ENCODE measurements at regions not wholly inside any gene's neighbourhood (a gene's known extent, or its start where the extent isn't known, plus 50 kb on each side); places are given as distances from the start of the nearest gene placed in this dataset.

DNA sequence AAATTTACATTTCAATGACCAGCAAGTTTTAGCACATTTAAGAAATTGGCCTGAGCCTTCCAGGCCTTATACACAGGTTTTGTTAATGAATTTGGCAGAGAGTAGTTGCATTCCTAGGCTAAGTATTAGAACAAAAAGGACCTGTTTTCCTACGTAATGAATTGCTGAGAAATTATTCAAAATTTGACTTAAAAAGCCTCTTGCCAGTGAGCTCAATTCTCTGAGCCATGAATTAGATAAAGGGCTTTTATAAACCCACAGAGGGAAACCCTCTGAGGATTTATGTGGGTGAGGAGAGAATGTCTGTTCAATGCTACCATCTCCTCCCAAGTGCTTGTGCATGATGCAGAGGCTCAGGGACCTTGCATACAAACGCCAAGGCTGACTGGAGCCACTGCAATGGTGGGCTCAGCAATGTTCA lies 94.5 kb upstream of the PELI2 start:
- DNase-seq (ENCODE audit: low read depth): no peak
- TF ChIP-seq, protein P1, sequence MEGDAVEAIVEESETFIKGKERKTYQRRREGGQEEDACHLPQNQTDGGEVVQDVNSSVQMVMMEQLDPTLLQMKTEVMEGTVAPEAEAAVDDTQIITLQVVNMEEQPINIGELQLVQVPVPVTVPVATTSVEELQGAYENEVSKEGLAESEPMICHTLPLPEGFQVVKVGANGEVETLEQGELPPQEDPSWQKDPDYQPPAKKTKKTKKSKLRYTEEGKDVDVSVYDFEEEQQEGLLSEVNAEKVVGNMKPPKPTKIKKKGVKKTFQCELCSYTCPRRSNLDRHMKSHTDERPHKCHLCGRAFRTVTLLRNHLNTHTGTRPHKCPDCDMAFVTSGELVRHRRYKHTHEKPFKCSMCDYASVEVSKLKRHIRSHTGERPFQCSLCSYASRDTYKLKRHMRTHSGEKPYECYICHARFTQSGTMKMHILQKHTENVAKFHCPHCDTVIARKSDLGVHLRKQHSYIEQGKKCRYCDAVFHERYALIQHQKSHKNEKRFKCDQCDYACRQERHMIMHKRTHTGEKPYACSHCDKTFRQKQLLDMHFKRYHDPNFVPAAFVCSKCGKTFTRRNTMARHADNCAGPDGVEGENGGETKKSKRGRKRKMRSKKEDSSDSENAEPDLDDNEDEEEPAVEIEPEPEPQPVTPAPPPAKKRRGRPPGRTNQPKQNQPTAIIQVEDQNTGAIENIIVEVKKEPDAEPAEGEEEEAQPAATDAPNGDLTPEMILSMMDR (conservative IDR thresholded peaks at IDR 0.05; ENCODE audit: low read depth, low read length): no peak
- H3K4me3 ChIP-seq (ENCODE audit: low read depth, low read length): no peak overlapping the region

DNA sequence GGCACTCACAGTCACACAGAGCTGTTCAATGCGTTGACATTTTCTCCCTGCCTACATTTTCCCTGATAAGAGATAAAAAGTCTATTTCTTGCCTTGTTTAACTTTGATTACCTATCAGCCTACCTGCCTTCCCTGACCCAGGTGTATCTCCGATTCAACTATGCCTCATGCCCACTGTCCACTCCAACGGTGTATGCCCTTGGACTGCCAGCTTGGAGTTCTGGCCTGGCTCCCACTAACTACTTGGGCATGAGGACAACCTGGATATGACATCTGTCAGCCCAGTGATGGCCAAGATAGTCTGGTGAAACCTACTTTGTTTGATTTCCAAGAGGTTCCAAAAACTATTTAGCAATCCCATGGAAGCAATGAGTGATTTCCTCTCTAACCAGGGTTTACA lies 93.0 kb upstream of the PELI2 start:
- TF ChIP-seq, protein P1 (conservative IDR thresholded peaks at IDR 0.05; ENCODE audit: low read depth, low read length): no peak
- no peak for DNase-seq (ENCODE audit: low read depth)
- H3K4me3 ChIP-seq (ENCODE audit: low read depth, low read length): no peak overlapping the region

DNA sequence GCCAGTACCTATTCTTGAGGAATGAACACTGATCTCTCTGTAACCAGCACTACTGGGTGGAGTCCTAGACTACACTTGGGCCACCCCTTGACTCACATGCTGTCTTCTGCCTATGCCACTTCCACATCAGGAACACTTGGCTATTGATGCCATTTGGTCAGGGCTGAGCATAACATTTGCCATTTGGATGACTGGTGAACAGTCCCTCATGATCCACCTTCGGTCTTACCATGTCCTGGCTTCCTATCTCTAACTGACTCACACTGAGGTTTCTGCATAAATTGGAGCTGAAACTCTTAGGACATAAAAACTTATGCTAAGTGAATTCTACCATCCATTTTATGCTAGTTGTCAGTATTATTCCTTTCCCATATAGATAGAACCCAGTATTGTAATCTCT lies 91.7 kb upstream of the PELI2 start:
- no peak for DNase-seq (ENCODE audit: low read depth)
- TF ChIP-seq, protein P1 (conservative IDR thresholded peaks at IDR 0.05; ENCODE audit: low read depth, low read length): no peak
- H3K4me3 ChIP-seq (ENCODE audit: low read depth, low read length): no peak overlapping the region

DNA sequence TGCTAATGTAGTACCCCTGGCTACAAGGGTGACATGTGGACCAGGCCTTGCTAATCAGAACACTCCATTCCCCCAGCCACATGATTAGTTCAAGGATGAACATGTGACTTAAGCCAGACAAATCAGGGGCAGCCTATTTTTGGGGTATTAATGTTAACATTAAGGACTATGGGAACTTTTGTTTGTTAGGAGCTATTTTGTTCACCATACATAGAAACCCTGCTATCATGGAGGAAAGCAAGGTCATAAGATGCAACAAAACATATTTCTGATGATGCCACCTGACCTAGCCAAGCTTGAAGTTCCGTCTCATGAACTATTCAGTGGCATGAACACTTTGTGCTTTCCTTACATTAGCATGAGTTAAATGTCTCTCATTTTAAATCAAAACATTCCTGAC lies 90.8 kb upstream of the PELI2 start:
- H3K4me3 ChIP-seq (ENCODE audit: low read depth, low read length): no peak overlapping the region
- TF ChIP-seq, protein P1 (conservative IDR thresholded peaks at IDR 0.05; ENCODE audit: low read depth, low read length): no peak
- DNase-seq (ENCODE audit: low read depth): no peak

DNA sequence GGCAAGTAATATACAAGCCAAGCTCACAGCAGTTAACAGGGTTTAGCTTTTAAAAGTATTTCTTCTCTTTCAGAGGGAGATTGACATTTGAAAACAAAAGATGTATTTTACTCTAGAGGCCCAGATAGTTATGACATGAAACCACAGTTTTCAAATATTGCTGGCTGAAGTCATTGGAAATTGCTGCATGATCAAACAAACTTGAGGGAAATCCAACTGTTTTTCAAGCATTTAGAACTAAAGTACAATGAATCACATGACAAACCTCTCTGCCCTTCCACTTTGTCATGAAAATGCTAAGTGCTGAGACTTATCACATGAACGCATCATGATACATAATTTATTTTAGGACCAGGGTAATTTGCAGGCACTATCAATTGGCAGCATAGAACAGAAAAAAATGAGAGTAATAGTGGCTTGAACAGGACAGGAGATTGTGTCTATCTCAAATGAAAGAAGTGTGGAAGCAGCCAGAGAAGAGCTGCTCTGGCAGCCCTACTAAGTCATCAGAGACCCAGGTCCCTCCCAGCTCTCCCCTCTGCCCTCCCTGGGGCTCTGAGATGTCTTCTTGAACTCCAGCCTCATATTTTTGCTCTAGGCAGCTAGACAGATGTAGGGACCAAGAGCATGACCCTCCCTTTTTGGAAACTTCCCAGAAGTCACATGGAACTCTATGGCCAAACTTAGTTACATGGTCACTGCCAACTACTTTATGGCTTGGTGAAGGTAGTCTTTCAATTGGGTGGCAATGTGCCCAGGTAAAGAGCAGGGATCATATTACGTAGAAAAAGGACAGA lies 90.1 kb upstream of the PELI2 start:
- no peak for DNase-seq (ENCODE audit: low read depth)
- TF ChIP-seq, protein P1 (conservative IDR thresholded peaks at IDR 0.05; ENCODE audit: low read depth, low read length): no peak
- no peak overlapping the region for H3K4me3 ChIP-seq (ENCODE audit: low read depth, low read length)

DNA sequence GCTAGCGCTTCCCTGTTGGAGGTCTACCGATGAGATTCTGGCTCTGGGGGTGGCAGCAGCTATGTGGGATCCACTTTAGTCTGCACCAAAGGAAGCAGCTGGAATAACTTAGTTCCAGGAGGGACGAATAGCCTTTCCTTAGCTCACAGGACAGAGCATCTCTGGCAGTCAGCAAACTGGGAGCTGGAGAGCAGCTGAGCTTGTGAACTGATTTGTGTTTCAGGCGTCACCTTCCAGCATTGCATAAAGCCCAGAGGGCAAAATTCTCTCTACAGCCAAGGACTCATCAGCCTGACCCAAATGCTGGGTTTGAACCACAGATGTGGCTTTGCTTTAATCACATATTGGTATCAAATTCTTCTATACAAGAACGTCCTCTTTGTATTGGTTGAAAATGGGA lies 81.9 kb upstream of the PELI2 start:
- TF ChIP-seq, protein P1 (conservative IDR thresholded peaks at IDR 0.05; ENCODE audit: low read depth, low read length): no peak
- DNase-seq (ENCODE audit: low read depth): no peak
- no peak overlapping the region for H3K4me3 ChIP-seq (ENCODE audit: low read depth, low read length)

DNA sequence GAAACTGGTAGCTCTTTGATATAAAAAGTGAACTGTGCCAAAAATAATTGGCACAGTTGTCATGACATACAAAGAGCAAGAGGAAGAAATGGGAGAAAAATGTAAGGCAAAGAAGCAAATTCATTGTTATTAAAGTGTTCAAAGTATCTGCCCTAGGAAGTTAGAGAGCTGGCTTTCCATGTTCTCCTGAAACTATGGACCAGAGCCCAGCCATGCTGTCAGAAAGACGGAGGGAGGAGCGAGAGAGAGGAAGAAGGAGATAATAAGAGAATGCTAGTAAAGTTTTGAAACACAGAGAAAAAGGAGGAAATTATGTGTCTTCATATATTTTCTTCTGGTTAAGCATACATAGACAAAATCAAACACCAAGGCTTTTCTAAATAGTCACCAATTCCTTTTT lies 78.1 kb upstream of the PELI2 start:
- no peak for DNase-seq (ENCODE audit: low read depth)
- H3K4me3 ChIP-seq (ENCODE audit: low read depth, low read length): no peak overlapping the region
- TF ChIP-seq, protein P1 (conservative IDR thresholded peaks at IDR 0.05; ENCODE audit: low read depth, low read length): no peak

All from epithelial cell of proximal tubule (primary cell).